ENCODE measurements at regions not wholly inside any gene's neighbourhood (a gene's known extent, or its start where the extent isn't known, plus 50 kb on each side); places are given as distances from the start of the nearest gene placed in this dataset.

- TF ChIP-seq CTCF (IDR thresholded peaks at IDR 0.05), result no peak
- no peak for TF ChIP-seq POLR2A (IDR thresholded peaks at IDR 0.05)
Measured at GRCh38 chr2:59034837-59035236, 793.7 kb upstream of the FANCL start.
